LNCaP clone FGC (cell line): ENCODE measurements at regions not wholly inside any gene's neighbourhood (a gene's known extent, or its start where the extent isn't known, plus 50 kb on each side); places are given as distances from the start of the nearest gene placed in this dataset.

Source experiments
- DNase-seq: peaks from one replicate; pipeline ENCODE4 v3.0.0-alpha.2; 2011; ENCODE audit warnings: low read depth
- H3K4me3 ChIP-seq: 2 replicates; pipeline ENCODE4 v1.5.1; 2011; ENCODE audit warnings: mild to moderate bottlenecking, low read depth, low read length, control low read depth
- CTCF ChIP-seq: IDR thresholded peaks from 2 replicates; pipeline ENCODE4 v1.5.1; 2012; ENCODE audit warnings: mild to moderate bottlenecking; ENCODE audit not compliant: control insufficient read depth, insufficient read depth; ENCODE audit errors: extremely low read depth

DNA sequence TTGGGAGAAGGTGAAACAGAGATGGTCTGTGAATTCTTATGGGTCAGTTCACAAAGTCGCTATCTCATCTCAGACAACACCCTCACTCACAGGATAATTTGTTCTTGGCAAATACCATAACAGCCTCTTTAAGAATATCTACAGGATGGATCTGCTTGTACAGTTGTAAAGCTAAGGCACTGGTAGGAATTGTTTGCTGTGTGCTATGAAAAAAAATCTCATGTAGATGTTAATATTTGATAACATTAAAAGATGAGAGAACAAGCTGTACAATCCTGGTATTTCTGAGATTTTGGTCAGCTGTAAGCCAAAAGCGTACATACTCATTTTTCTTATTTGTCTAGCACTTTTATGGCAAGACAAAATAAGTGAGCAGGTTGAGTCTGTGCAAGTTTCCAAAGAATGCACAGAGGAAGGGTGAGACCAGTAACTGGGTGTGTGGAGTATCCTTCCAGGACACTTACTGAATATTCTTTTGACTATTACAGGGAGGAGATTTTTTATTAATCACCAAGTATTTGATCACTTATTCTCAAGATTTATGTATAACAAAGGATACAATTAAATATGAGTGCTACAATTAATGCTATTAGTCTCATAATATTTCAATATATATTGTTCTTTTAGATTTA, 814.5 kb upstream of the MIR17HG start:
- peak; percentile 92 for DNase-seq
- H3K4me3 ChIP-seq: no peak overlapping the region
- TF ChIP-seq CTCF: no peak

DNA sequence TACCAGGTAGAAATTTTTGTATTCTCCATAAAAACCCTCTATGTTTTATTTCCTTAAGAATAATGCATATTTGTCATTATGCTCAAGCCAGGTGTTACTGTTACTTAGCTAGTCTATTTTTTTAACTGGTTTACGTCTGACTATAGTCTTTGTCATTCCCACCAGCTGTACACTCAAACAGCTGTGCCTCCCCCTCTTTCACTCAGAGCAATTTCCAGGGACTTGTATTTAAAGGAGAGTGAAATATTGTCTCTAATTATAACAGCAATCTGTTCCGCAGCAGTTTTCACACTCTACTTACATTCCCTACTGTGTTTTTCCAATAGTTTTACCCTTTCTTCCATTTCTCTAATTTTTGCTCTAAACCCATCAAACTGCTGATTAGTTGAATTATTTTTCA, 813.6 kb upstream of the MIR17HG start:
- no peak for TF ChIP-seq CTCF
- DNase-seq: no peak
- H3K4me3 ChIP-seq: no peak overlapping the region

DNA sequence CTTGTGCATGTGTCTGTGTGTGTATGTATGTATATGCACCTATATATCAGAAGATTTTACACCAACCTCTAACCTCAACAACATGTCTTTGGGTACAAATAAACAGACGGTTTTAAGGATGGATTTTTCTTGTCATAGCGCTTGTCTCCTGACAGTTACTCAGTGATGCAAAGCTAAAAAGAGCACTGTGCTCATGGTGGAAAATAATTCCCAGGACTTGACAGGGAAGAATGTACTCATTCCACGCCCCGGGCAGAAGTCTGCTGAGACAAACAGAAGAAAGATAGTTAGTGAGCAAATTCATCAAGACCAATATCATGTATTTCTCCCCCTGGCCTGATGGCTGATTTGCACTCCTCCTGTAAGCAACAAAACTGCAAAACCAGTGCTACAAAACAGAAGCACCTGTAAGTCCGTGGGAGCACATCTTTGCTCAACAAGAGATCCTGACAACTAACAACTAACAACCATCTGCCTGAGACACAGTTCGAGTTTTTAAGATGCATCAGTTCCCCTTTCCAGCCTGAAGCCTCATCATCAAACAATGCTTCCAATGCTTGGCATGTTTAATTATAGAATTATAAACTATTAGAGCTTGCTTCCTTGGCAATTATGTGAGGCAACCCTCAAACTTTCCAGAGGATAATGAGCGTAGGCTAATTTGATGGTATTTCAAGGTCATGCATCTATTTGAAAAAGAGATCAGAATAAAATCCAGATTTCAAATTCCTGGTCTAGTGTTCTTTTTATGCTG, 812.7 kb upstream of the MIR17HG start:
- H3K4me3 ChIP-seq: no peak overlapping the region
- no peak for DNase-seq
- no peak for TF ChIP-seq CTCF

DNA sequence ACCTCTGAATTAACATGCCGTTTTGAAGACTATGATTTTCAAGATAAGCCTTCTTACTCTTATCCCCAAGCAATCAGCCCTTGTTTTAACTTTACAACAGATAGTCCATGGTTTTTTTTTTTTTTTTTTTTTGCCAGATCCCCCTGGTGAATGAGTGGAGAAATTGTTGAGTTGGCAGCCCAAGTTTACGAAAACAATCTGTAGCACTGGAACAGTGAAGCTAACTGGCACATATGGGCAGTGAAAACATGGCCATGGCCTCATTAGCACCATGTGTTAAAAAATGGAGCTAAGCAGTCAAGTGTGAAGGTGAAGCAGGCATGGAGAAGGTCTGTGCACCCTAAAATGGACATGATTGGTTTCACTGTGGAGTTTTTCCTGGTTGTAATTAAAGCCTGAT, 812.1 kb upstream of the MIR17HG start:
- DNase-seq: no peak
- H3K4me3 ChIP-seq: no peak overlapping the region
- no peak for TF ChIP-seq CTCF

- no peak for TF ChIP-seq CTCF
- H3K4me3 ChIP-seq: no peak overlapping the region
- no peak for DNase-seq
Measured at GRCh38 chr13:90538063-90538462, 809.4 kb upstream of the MIR17HG start.

DNA sequence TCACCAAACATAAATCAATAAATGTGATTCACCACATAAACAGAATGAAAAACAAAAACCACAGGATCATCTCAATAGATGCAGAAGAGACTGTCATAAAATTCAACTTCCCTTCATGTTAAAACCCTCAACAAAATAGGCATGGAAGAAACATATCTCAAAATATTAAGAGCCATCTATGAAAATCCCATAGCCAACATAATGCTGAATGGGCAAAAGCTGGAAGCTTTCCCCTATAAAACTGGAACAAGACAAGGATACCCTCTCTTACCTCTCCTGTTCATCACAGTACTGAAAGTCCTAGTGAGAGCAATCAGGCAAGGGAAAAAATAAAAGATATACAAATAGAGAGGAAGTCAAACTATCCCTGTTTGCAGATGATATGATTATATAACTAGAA, 806.1 kb upstream of the MIR17HG start:
- DNase-seq: no peak
- H3K4me3 ChIP-seq: no peak overlapping the region
- TF ChIP-seq CTCF: no peak
